ENCODE measurements at regions not wholly inside any gene's neighbourhood (a gene's known extent, or its start where the extent isn't known, plus 50 kb on each side); places are given as distances from the start of the nearest gene placed in this dataset.

GRCh38 chr20:24877652-24878051, 71.4 kb upstream of the CST7 start:
- ChIA-PET CTCF (no interaction called here), POLR2A (ENCODE audit: unreplicated experiment) (no interaction called here)
- Histone ChIP-seq H3K4me1 (replicated peaks; ENCODE audit: insufficient read depth) (no peaks in the 10 kb centered on the region), H2AFZ (no peak overlapping the region), H3K4me3 (no peak overlapping the region), H3K27ac (no peak overlapping the region), H3K9me3 (ENCODE audit: insufficient read depth, low read depth) (no peaks in the 10 kb centered on the region), H4K20me1 (ENCODE audit: insufficient read depth) (no peaks in the 10 kb centered on the region), H3K9me2 (ENCODE audit: insufficient read depth) (no peaks in the 10 kb centered on the region), H3F3A (ENCODE audit: insufficient read depth, low read depth) (no peaks in the 10 kb centered on the region), H3K36me3 (ENCODE audit: low read depth) (no peaks in the 10 kb centered on the region), H3K79me2 (ENCODE audit: low read depth) (no peaks in the 10 kb centered on the region), H3K27me3 (ENCODE audit: insufficient read depth, low read depth) (no peaks in the 10 kb centered on the region), H3K4me2 (no peak overlapping the region)
- no peak for DNase-seq
- no peak for TF ChIP-seq EZH2 (IDR thresholded peaks at IDR 0.05; ENCODE audit: low read depth)
- TF ChIP-seq, protein P1, sequence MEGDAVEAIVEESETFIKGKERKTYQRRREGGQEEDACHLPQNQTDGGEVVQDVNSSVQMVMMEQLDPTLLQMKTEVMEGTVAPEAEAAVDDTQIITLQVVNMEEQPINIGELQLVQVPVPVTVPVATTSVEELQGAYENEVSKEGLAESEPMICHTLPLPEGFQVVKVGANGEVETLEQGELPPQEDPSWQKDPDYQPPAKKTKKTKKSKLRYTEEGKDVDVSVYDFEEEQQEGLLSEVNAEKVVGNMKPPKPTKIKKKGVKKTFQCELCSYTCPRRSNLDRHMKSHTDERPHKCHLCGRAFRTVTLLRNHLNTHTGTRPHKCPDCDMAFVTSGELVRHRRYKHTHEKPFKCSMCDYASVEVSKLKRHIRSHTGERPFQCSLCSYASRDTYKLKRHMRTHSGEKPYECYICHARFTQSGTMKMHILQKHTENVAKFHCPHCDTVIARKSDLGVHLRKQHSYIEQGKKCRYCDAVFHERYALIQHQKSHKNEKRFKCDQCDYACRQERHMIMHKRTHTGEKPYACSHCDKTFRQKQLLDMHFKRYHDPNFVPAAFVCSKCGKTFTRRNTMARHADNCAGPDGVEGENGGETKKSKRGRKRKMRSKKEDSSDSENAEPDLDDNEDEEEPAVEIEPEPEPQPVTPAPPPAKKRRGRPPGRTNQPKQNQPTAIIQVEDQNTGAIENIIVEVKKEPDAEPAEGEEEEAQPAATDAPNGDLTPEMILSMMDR (conservative IDR thresholded peaks at IDR 0.05): no peak
- intact Hi-C loops (cut with micrococcal nuclease; ENCODE audit: unreplicated experiment): no loop called here
- no TSS peak for BruUV-seq (replicated peaks)

DNA sequence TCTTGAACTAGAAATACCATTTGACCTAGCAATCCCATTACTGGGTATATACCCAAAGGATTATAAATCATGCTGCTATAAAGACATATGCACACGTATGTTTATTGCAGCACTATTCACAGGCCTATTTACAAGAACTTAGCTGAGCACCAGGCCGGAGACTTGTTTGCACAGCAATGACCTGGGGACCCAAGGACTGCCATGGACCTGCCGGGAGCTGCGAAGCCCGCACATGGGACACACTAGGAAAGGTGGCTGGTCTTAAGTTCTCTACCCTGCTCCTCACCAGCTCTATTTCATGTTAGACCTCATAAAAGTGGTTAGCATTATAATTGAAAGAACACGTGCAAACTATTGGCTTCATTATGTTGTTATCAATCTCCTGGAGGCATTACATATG, 70.4 kb upstream of the CST7 start:
- Histone ChIP-seq H3K36me3 (ENCODE audit: low read depth) (no peaks in the 10 kb centered on the region), H3K27me3 (ENCODE audit: insufficient read depth, low read depth) (no peaks in the 10 kb centered on the region), H3F3A (ENCODE audit: insufficient read depth, low read depth) (no peaks in the 10 kb centered on the region), H3K79me2 (ENCODE audit: low read depth) (no peaks in the 10 kb centered on the region), H3K4me1 (replicated peaks; ENCODE audit: insufficient read depth) (no peaks in the 10 kb centered on the region), H3K27ac (no peak overlapping the region), H3K4me3 (no peak overlapping the region), H2AFZ (no peak overlapping the region), H3K9me2 (ENCODE audit: insufficient read depth) (no peaks in the 10 kb centered on the region), H4K20me1 (ENCODE audit: insufficient read depth) (no peaks in the 10 kb centered on the region), H3K9me3 (ENCODE audit: insufficient read depth, low read depth) (no peaks in the 10 kb centered on the region), H3K4me2 (no peak overlapping the region)
- ChIA-PET CTCF (no interaction called here), POLR2A (ENCODE audit: unreplicated experiment) (no interaction called here)
- TF ChIP-seq, protein P1 (conservative IDR thresholded peaks at IDR 0.05): no peak
- no peak for TF ChIP-seq EZH2 (IDR thresholded peaks at IDR 0.05; ENCODE audit: low read depth)
- BruUV-seq (replicated peaks): no TSS peak
- DNase-seq: no peak
- intact Hi-C loops (cut with micrococcal nuclease; ENCODE audit: unreplicated experiment): no loop called here

- POLR2A ChIA-PET (ENCODE audit: unreplicated experiment): no interaction called here
Measured at GRCh38 chr20:24879875-24880274, 69.2 kb upstream of the CST7 start.

More at GRCh38 chr20:24879875-24880274, 69.2 kb upstream of the CST7 start:
- DNase-seq: no peak
- intact Hi-C loops (cut with micrococcal nuclease; ENCODE audit: unreplicated experiment): no loop called here
- CTCF ChIA-PET: no interaction called here
- Histone ChIP-seq H3K4me1 (replicated peaks; ENCODE audit: insufficient read depth) (no peaks in the 10 kb centered on the region), H3F3A (ENCODE audit: insufficient read depth, low read depth) (no peaks in the 10 kb centered on the region), H3K27ac (no peak overlapping the region), H3K36me3 (ENCODE audit: low read depth) (no peaks in the 10 kb centered on the region), H3K4me2 (no peak overlapping the region), H3K79me2 (ENCODE audit: low read depth) (no peaks in the 10 kb centered on the region), H3K27me3 (ENCODE audit: insufficient read depth, low read depth) (no peaks in the 10 kb centered on the region), H3K9me3 (ENCODE audit: insufficient read depth, low read depth) (no peaks in the 10 kb centered on the region), H4K20me1 (ENCODE audit: insufficient read depth) (no peaks in the 10 kb centered on the region), H3K9me2 (ENCODE audit: insufficient read depth) (no peaks in the 10 kb centered on the region), H3K4me3 (no peak overlapping the region), H2AFZ (no peak overlapping the region)
- no TSS peak for BruUV-seq (replicated peaks)
- TF ChIP-seq, protein P1 (conservative IDR thresholded peaks at IDR 0.05): no peak
- TF ChIP-seq EZH2 (IDR thresholded peaks at IDR 0.05; ENCODE audit: low read depth): no peak

Measured in PC-9 (cell line).